Upper lobe of left lung (tissue), 6 donors: ENCODE measurements at regions not wholly inside any gene's neighbourhood (a gene's known extent, or its start where the extent isn't known, plus 50 kb on each side); places are given as distances from the start of the nearest gene placed in this dataset.
"Not testable (repeated sequence)": the region's sequence is repeated elsewhere in the genome, so short reads cannot be mapped to it uniquely, and the experiment has no call there.

ENCODE experiments used
- ATAC-seq, 2 donors: fragments of 200-7000 bp; cut with Tn5 transposase; one replicate each; pipeline ENCODE4 v1.9.1; 2022; ENCODE audit warnings: mild to moderate bottlenecking in 2 of 2, moderate library complexity in 2 of 2; ENCODE audit not compliant: low FRiP score in 2 of 2
- DNase-seq, 2 donors: peaks; one replicate each; pipeline ENCODE4 v3.0.0-alpha.2; 2019 to 2020
- H3K27ac ChIP-seq, 4 donors: fragments of 200-600 bp; sonication (generic); one replicate each; pipeline ENCODE4 v1.5.1; 2016 to 2019
- H3K27me3 ChIP-seq, 4 donors: fragments of 200-600 bp; sonication (generic); one replicate each; pipeline ENCODE4 v1.5.1; 2017 to 2019
- H3K36me3 ChIP-seq, 4 donors: fragments of 200-600 bp; sonication (generic); one replicate each; pipeline ENCODE4 v1.5.1; 2016 to 2019
- H3K4me1 ChIP-seq, 4 donors: fragments of 200-600 bp; sonication (generic); one replicate each; pipeline ENCODE4 v1.5.1; 2018 to 2019
- H3K4me3 ChIP-seq, 4 donors: fragments of 200-600 bp; sonication (generic); one replicate each; pipeline ENCODE4 v1.5.1; 2017 to 2019; ENCODE audit warnings: mild to moderate bottlenecking in 2 of 4, moderate library complexity in 1 of 4
- H3K9me3 ChIP-seq, 4 donors: fragments of 200-600 bp; sonication (generic); one replicate each; pipeline ENCODE4 v1.5.1; 2018 to 2019
- EP300 ChIP-seq, 4 donors: sonication (generic); formaldehyde crosslinking; IDR thresholded peaks; one replicate each; pipeline ENCODE4 v1.5.1; 2017; ENCODE audit warnings: antibody characterized with exemption in 4 of 4, control low read depth in 2 of 4
- POLR2A ChIP-seq, 4 donors: fragments of 450-650 bp; IDR thresholded peaks; one replicate each; pipeline ENCODE4 v1.5.1; 2016 to 2017; ENCODE audit warnings: antibody characterized with exemption in 4 of 4, mild to moderate bottlenecking in 2 of 4
- POLR2AphosphoS5 ChIP-seq, 2 donors: sonication (generic); formaldehyde crosslinking; IDR thresholded peaks; one replicate each; pipeline ENCODE4 v1.5.1; 2017; ENCODE audit warnings: antibody characterized with exemption in 2 of 2
- WGBS, 2 donors: methylation state at CpG; one replicate each; pipeline ENCODE4 v1.1.5; 2017 to 2018; 5-methylcytosine and 5-hydroxymethylcytosine counted together
- TF ChIP-seq, protein P1 (sequence below), 6 experiments: fragments of 450-650 bp in 4 of 6; fragments of 200-600 bp in 2 of 6; sonication (generic) in 2 of 6; IDR thresholded peaks; one replicate each; pipeline ENCODE4 v1.5.1; 2016 to 2019; ENCODE audit warnings: antibody characterized with exemption in 6 of 6
- donor health status: DM: no; HTN: no; CAD: no; lungs with moderate emphysema.
- donor health status: DM: no; HTN: yes; CAD: no; lungs with severe emphysema.

DNA sequence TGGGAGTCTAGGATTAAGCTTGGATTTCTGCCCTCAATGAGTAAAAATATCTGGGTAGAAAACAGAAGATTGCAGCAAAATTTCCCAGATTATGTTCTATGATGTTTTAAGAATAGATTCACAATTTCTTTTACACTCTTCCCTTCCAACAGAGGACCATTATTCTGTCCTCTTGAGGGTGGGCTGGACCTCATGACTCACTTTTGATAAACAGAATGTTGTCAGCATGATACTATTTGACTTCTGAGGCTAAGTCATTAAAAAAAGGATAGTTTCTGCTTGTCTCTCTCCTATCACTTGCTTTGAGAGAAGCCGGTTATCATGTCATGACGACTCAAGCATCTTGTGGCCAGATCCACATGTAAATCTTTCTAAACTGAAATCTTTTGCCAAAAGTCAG lies 396.2 kb upstream of the CDIN1 start:
- DNase-seq (no peak), ATAC-seq (peak in 1 of 2 donors; percentile 60)
- H3K27me3 ChIP-seq, result no peaks in the 10 kb centered on the region
- H3K36me3 ChIP-seq, result no peaks in the 10 kb centered on the region
- 88 to 95% methylated on average over 2 of the region's 2 CpGs for WGBS, 2 donors
- H3K4me1 ChIP-seq, result peaks cover 0 to 4% (median under 1%) of the 10 kb centered on the region in 4 donors
- H3K9me3 ChIP-seq, result no peaks in the 10 kb centered on the region
- no peak overlapping the region for H3K4me3 ChIP-seq
- H3K27ac ChIP-seq, result no peak overlapping the region
- TF ChIP-seq POLR2A (IDR thresholded peaks at IDR 0.05) (no peak), EP300 (IDR thresholded peaks at IDR 0.05) (no peak), POLR2AphosphoS5 (IDR thresholded peaks at IDR 0.05) (no peak)
- TF ChIP-seq, protein P1, sequence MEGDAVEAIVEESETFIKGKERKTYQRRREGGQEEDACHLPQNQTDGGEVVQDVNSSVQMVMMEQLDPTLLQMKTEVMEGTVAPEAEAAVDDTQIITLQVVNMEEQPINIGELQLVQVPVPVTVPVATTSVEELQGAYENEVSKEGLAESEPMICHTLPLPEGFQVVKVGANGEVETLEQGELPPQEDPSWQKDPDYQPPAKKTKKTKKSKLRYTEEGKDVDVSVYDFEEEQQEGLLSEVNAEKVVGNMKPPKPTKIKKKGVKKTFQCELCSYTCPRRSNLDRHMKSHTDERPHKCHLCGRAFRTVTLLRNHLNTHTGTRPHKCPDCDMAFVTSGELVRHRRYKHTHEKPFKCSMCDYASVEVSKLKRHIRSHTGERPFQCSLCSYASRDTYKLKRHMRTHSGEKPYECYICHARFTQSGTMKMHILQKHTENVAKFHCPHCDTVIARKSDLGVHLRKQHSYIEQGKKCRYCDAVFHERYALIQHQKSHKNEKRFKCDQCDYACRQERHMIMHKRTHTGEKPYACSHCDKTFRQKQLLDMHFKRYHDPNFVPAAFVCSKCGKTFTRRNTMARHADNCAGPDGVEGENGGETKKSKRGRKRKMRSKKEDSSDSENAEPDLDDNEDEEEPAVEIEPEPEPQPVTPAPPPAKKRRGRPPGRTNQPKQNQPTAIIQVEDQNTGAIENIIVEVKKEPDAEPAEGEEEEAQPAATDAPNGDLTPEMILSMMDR (IDR thresholded peaks at IDR 0.05), result no peak

DNA sequence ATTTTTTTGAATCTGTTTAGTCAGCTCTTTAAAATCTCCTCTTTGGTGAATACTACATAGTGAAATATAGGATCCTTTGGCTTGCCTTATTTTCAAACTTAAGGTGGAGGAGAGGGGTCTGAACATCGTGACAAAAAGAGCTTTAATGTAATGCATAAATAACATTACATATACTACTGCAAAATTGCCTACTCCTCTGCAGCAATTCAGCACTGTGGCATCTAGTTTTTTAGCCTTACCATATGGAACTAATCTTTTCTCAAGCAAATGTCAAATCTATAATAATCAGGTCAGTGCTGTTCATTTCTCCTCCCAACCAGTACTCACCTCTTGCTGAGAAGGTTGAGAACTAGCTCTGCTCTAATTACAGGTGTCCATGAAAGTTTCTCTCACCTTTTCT lies 394.0 kb upstream of the CDIN1 start:
- TF ChIP-seq POLR2AphosphoS5 (IDR thresholded peaks at IDR 0.05) (no peak), POLR2A (IDR thresholded peaks at IDR 0.05) (no peak)
- TF ChIP-seq, protein P1 (IDR thresholded peaks at IDR 0.05), result no peak
- Histone ChIP-seq H3K27me3 (no peaks in the 10 kb centered on the region), H3K36me3 (no peaks in the 10 kb centered on the region), H3K9me3 (no peaks in the 10 kb centered on the region), H3K27ac (no peak overlapping the region), H3K4me1 (no peaks in the 10 kb centered on the region), H3K4me3 (no peak overlapping the region)
- 70 to 71% methylated on average over 1 of the region's 1 CpG for WGBS, 2 donors
- DNase-seq (no peak), ATAC-seq (no peak)

DNA sequence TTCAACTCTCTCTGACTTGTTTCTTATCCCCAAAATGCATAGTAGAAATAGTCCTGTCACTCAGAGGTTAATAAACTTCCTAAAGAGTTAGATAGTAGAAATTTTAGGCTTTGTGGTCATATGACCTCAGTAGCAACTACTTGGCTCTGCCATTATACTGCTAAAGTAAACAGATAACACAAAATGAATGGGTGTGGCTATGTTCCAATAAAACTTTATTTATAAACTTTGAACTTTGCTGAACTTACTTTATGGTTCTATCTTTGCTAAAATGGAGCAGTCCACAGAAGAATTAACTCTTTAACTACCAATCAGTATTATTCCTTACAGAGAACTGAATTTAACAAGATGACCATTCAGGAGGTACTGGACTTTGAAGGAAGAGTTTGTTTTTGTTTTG lies 393.6 kb upstream of the CDIN1 start:
- Histone ChIP-seq H3K36me3 (no peaks in the 10 kb centered on the region), H3K27me3 (no peaks in the 10 kb centered on the region), H3K27ac (no peak overlapping the region), H3K4me3 (no peak overlapping the region), H3K4me1 (no peaks in the 10 kb centered on the region), H3K9me3 (no peaks in the 10 kb centered on the region)
- DNase-seq (no peak), ATAC-seq (no peak)
- TF ChIP-seq EP300 (IDR thresholded peaks at IDR 0.05) (no peak), POLR2A (IDR thresholded peaks at IDR 0.05) (no peak), POLR2AphosphoS5 (IDR thresholded peaks at IDR 0.05) (no peak)
- TF ChIP-seq, protein P1 (IDR thresholded peaks at IDR 0.05), result no peak

DNA sequence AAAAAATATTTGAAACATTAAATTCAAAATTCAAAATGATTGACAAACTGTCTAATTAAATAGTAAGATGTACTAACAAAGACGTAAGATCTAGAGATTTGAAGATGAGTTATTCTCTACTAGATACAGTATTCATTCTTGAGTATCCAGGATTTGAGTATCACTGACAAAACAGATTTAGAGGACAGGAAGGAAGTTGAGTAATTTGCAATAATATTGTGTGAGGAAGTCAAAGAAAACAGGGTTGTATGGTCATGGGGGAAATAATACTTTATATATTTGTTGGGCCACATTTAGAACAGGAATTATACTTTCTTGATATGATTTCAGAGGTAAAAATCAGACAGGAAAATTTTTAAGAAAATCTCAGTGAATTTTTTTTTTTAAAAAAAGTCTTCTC lies 393.1 kb upstream of the CDIN1 start:
- no peaks in the 10 kb centered on the region for H3K4me1 ChIP-seq
- 68 to 90% methylated on average over 1 of the region's 1 CpG for whole genome bisulfite sequencing, 2 donors
- no peaks in the 10 kb centered on the region for H3K9me3 ChIP-seq
- no peak overlapping the region for H3K4me3 ChIP-seq
- ATAC-seq (no peak), DNase-seq (no peak)
- no peak overlapping the region for H3K27ac ChIP-seq
- H3K36me3 ChIP-seq, result no peaks in the 10 kb centered on the region
- no peaks in the 10 kb centered on the region for H3K27me3 ChIP-seq
- TF ChIP-seq POLR2AphosphoS5 (IDR thresholded peaks at IDR 0.05) (no peak), EP300 (IDR thresholded peaks at IDR 0.05) (no peak), POLR2A (IDR thresholded peaks at IDR 0.05) (no peak)
- TF ChIP-seq, protein P1 (IDR thresholded peaks at IDR 0.05), result no peak

DNA sequence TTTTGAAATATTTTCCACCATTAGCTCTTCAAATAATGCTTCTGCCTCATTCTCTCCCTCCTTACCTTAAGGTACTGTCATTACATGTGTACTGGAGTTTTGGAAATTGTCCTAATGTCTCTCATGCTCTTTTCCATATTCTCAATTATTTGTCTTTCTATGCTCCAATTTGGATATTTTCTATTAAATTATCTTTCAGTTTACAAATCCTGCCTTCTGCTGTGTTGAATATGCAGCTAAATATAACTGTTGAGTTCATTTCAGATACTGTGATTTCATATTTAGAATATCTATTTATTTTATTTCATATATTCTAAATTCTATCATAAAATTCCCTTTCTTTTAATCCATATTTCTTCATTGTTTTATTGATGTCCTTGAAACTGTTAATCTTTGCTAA lies 388.0 kb upstream of the CDIN1 start:
- no peak overlapping the region for H3K27ac ChIP-seq
- no peak for TF ChIP-seq POLR2AphosphoS5 (IDR thresholded peaks at IDR 0.05)
- no peak for TF ChIP-seq EP300 (IDR thresholded peaks at IDR 0.05)
- no peaks in the 10 kb centered on the region for H3K9me3 ChIP-seq
- H3K4me1 ChIP-seq, result no peaks in the 10 kb centered on the region
- no peaks in the 10 kb centered on the region for H3K27me3 ChIP-seq
- no peak overlapping the region for H3K4me3 ChIP-seq
- ATAC-seq, result no peak
- H3K36me3 ChIP-seq, result no peaks in the 10 kb centered on the region
- no peak for DNase-seq

DNA sequence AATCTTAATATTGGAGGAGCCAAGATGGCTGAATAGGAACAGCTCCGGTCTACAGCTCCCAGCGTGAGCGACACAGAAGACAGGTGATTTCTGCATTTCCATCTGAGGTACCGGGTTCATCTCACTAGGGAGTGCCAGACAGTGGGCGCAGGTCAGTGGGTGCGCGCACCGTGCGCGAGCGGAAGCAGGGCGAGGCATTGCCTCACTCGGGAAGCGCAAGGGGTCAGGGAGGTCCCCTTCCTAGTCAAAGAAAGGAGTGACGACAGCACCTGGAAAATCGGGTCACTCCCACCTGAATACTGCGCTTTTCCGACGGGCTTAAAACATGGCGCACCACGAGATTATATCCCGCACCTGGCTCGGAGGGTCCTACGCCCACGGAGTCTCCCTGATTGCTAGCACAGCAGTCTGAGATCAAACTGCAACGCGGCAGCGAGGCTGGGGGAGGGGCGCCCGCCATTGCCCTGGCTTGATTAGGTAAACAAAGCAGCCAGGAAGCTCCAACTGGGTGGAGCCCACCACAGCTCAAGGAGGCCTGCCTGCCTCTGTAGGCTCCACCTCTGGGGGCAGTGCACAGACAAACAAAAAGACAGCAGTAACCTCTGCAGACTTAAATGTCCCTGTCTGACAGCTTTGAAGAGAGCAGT lies 383.9 kb upstream of the CDIN1 start:
- WGBS, 2 donors, result 93 to 95% methylated on average over 29 to 30 of the region's 30 CpGs

More for the DNA sequence above, 383.9 kb upstream of the CDIN1 start:
- not testable (repeated sequence) for H3K36me3 ChIP-seq, H3K9me3 ChIP-seq, ATAC-seq, H3K27ac ChIP-seq, H3K4me3 ChIP-seq, H3K4me1 ChIP-seq, H3K27me3 ChIP-seq
- DNase-seq, result peak in 1 of 2 donors; percentile 58
